Bronchial epithelial cell (primary cell): ENCODE measurements at regions not wholly inside any gene's neighbourhood (a gene's known extent, or its start where the extent isn't known, plus 50 kb on each side); places are given as distances from the start of the nearest gene placed in this dataset.

Source experiments
- DNase-seq: peaks from one replicate; pipeline ENCODE4 v3.0.0-alpha.2; 2010; ENCODE audit warnings: low read depth
- FAIRE-seq: peaks from 2 replicates; lab custom pipeline; 2011; peaks lifted over from hg19 to GRCh38; lab: Jason Lieb, UNC
- H3K27me3 ChIP-seq: 2 replicates; pipeline ENCODE4 v1.5.1; 2011; ENCODE audit warnings: low read length; ENCODE audit not compliant: control insufficient read depth, insufficient read depth
- H3K36me3 ChIP-seq: 2 replicates; pipeline ENCODE4 v1.5.1; 2011; ENCODE audit warnings: low read length; ENCODE audit not compliant: control insufficient read depth, insufficient read depth
- H3K4me3 ChIP-seq: 2 replicates; pipeline ENCODE4 v1.5.1; 2011; ENCODE audit warnings: mild to moderate bottlenecking, low read depth, low read length, control low read depth
- TF ChIP-seq, protein P1 (sequence below): IDR thresholded peaks from 2 replicates; pipeline ENCODE4 v1.5.1; 2011; ENCODE audit warnings: mild to moderate bottlenecking, moderate library complexity, low read length, control low read depth, inconsistent platforms; ENCODE audit not compliant: insufficient read depth, severe bottlenecking

DNA sequence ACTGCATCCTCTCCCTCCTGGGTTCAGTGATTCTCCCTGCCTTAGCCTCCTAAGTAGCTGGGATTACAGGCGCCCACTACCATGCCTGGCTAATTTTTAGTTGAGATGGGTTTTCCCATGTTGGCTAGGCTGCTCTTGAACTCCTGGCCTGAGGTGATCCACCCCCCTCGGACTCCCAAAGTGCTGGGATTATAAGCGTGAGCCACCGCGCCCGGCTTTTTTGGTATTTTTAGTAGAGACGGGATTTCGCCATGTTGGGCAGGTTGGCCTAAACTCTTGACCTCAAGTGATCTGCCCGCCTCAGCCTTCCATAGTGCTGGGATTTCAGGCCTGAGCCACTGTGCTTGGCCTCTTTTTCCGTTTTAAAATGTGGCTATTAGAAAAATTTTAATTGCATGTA, 343.8 kb upstream of the RBFOX1 start:
- H3K27me3 ChIP-seq, result no peaks in the 10 kb centered on the region
- no peak for FAIRE-seq
- TF ChIP-seq, protein P1, sequence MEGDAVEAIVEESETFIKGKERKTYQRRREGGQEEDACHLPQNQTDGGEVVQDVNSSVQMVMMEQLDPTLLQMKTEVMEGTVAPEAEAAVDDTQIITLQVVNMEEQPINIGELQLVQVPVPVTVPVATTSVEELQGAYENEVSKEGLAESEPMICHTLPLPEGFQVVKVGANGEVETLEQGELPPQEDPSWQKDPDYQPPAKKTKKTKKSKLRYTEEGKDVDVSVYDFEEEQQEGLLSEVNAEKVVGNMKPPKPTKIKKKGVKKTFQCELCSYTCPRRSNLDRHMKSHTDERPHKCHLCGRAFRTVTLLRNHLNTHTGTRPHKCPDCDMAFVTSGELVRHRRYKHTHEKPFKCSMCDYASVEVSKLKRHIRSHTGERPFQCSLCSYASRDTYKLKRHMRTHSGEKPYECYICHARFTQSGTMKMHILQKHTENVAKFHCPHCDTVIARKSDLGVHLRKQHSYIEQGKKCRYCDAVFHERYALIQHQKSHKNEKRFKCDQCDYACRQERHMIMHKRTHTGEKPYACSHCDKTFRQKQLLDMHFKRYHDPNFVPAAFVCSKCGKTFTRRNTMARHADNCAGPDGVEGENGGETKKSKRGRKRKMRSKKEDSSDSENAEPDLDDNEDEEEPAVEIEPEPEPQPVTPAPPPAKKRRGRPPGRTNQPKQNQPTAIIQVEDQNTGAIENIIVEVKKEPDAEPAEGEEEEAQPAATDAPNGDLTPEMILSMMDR, result no peak
- no peak overlapping the region for H3K4me3 ChIP-seq
- no peaks in the 10 kb centered on the region for H3K36me3 ChIP-seq
- no peak for DNase-seq

DNA sequence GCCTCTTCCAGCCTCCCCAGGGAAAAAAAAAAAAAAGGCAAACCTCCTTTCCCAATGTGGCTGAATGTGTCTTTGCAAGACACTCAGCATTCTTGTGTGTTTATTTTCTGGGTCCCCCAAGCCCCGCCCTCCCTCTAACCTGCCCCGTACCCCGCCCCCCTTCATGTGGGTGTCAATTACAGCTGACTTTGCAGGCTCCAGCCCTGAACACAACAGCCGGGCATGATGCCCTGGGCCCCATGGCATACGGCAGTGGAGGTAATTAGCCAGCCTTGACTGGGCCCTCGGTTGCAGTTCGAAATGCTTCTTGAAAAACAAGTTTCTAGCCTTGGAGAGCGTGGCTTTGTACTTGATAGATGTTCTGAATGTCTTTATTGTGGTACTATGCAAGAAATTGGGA, 354.7 kb upstream of the RBFOX1 start:
- FAIRE-seq (no peak), DNase-seq (no peak)
- TF ChIP-seq, protein P1, result no peak
- Histone ChIP-seq H3K4me3 (no peak overlapping the region), H3K27me3 (no peaks in the 10 kb centered on the region), H3K36me3 (no peaks in the 10 kb centered on the region)

DNA sequence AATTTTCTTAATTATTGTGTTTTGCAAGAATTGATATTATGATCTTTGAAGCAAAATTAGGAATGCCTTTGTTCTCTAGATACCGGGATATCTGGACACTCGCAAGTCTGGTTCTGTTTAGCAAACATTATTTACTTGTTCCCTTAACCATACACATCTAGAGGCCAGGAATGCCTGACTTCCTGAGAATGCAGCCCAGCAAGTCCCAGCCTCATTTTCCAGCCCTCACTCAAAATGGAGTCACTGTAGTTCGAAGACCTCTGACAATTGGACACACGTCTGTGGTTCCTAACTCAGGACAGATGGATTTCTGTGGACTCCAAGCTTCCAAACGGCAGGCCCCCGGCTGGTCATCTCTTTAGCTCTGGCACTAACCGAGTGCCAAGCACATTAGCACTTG, 355.4 kb upstream of the RBFOX1 start:
- Histone ChIP-seq H3K36me3 (no peaks in the 10 kb centered on the region), H3K4me3 (no peak overlapping the region), H3K27me3 (no peaks in the 10 kb centered on the region)
- TF ChIP-seq, protein P1, result no peak
- DNase-seq, result no peak
- no peak for FAIRE-seq

DNA sequence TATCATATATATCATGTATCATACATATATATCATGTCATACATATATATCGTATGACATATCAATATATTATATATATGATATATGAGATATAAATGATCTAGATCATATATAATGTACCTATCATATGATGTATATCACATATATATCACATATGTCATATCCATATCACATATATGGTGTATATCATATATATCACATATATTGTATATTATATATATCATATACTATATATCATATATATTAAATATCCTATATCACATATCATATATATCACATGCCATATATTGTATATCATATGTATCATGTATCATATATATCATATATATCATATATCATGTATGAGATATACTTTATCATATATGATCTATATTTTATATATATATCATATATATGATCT, 355.9 kb upstream of the RBFOX1 start:
- no peaks in the 10 kb centered on the region for H3K36me3 ChIP-seq
- FAIRE-seq (no peak), DNase-seq (no peak)

DNA sequence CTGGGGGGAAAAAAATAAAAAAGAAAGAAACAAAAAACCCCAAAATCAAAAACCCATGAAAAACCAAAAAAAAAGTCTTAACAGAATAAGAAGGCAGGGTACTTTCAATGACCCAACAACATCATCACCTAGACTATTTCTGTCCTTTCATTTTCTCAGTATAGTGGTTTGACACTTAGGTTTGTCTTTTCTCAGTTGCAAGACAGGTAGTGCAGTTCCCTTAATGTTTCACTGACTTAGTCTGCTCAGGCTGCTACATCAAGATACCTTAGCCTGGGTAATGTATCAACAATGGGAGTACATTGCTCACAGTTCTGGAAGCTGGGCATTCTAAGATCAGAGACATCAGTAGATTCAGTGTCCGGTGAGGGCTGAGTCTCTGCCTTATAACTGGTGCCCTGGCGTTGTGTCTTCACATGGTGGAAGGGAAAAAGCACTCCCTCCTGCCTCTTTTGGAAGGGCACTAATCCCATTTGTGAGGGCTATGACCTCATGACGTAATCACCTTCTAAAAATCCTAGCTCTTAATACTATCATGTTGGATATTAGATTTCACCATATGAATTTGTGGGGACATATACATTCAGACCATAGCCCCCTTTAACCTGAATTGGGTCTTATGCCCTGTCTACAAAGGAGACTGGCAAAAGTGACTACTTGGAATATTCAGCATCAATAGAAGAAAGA, 362.3 kb upstream of the RBFOX1 start:
- DNase-seq (no peak), FAIRE-seq (no peak)
- Histone ChIP-seq H3K27me3 (no peaks in the 10 kb centered on the region), H3K36me3 (no peaks in the 10 kb centered on the region), H3K4me3 (no peak overlapping the region)
- TF ChIP-seq, protein P1, result no peak

More for the DNA sequence above, 355.9 kb upstream of the RBFOX1 start:
- H3K27me3 ChIP-seq, result no peaks in the 10 kb centered on the region
- H3K4me3 ChIP-seq, result no peak overlapping the region
- TF ChIP-seq, protein P1, result no peak

DNA sequence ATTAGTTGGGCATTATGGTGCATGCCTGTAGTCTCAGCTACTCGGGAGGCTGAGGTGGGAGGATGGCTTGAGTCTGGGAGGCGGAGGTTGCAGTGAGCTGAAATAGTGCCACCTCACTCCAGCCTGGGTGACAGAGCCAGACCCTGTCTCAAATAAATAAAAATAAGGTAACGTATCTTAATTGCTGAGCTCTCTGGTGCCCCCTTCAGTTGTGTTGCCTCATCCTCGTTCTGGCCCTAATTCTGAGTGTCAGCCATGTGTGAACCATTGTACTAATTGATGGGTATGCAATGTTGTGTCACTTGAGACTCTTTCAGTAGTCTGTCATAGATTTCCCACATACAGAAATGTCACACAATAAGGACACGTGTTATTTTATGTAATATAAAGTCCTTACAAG, 363.1 kb upstream of the RBFOX1 start:
- FAIRE-seq (no peak), DNase-seq (no peak)
- TF ChIP-seq, protein P1, result no peak

More for the DNA sequence above, 363.1 kb upstream of the RBFOX1 start:
- no peaks in the 10 kb centered on the region for H3K27me3 ChIP-seq
- no peak overlapping the region for H3K4me3 ChIP-seq
- no peaks in the 10 kb centered on the region for H3K36me3 ChIP-seq
